H1 (cell line): ENCODE measurements at regions not wholly inside any gene's neighbourhood (a gene's known extent, or its start where the extent isn't known, plus 50 kb on each side); places are given as distances from the start of the nearest gene placed in this dataset.

Source experiments
- ASH2L ChIP-seq: fragments of 200-600, 300-600 bp; sonication (generic); IDR thresholded peaks from one replicate; pipeline ENCODE4 v1.7.1; 2017; ENCODE audit warnings: low read length
- CBX5 ChIP-seq: fragments of 300-800, 300-1000 bp; sonication (generic); IDR thresholded peaks from 2 replicates; pipeline ENCODE4 v1.7.1; 2016; ENCODE audit warnings: antibody characterized with exemption, low read length, low read depth
- CHD7 ChIP-seq: fragments of 300-600 bp; sonication (generic); IDR thresholded peaks from 2 replicates; pipeline ENCODE4 v1.7.1; 2012; ENCODE audit warnings: low read length, moderate library complexity, mild to moderate bottlenecking, inconsistent platforms; ENCODE audit not compliant: insufficient replicate concordance
- KDM5A ChIP-seq: fragments of 200-600 bp; IDR thresholded peaks from 2 replicates; pipeline ENCODE4 v1.7.1; 2012; ENCODE audit warnings: mild to moderate bottlenecking, low read length, inconsistent platforms, mixed read lengths
- NRF1 ChIP-seq: IDR thresholded peaks from 2 replicates; pipeline ENCODE4 v1.6.1; 2011; ENCODE audit warnings: mild to moderate bottlenecking, low read depth, low read length, improper control_type of control experiment
- PHF8 ChIP-seq: fragments of 200-600 bp; sonication (generic); conservative IDR thresholded peaks from 2 replicates; pipeline ENCODE4 v1.7.1; 2012; ENCODE audit warnings: low read depth, mild to moderate bottlenecking, inconsistent platforms, low read length, moderate library complexity
- TAF7 ChIP-seq: optimal IDR thresholded peaks from 2 replicates; pipeline ENCODE3; 2011; ENCODE audit warnings: low read depth, mild to moderate bottlenecking, inconsistent platforms, low read length, moderate library complexity, borderline replicate concordance

- TF ChIP-seq CHD7: no peak
- TF ChIP-seq CBX5: no peak
- no peak for TF ChIP-seq KDM5A
- TF ChIP-seq NRF1: no peak
- no peak for TF ChIP-seq TAF7
- no peak for TF ChIP-seq ASH2L
- TF ChIP-seq PHF8: no peak
Measured at GRCh38 chr7:10146271-10146670, 827.4 kb upstream of the PHF14 start (continued).
